ENCODE measurements at regions not wholly inside any gene's neighbourhood (a gene's known extent, or its start where the extent isn't known, plus 50 kb on each side); places are given as distances from the start of the nearest gene placed in this dataset.

GRCh38 chr1:72678683-72679082 is 396.3 kb upstream of the NEGR1 start:
- no peak for DNase-seq
- TF ChIP-seq, protein P1, sequence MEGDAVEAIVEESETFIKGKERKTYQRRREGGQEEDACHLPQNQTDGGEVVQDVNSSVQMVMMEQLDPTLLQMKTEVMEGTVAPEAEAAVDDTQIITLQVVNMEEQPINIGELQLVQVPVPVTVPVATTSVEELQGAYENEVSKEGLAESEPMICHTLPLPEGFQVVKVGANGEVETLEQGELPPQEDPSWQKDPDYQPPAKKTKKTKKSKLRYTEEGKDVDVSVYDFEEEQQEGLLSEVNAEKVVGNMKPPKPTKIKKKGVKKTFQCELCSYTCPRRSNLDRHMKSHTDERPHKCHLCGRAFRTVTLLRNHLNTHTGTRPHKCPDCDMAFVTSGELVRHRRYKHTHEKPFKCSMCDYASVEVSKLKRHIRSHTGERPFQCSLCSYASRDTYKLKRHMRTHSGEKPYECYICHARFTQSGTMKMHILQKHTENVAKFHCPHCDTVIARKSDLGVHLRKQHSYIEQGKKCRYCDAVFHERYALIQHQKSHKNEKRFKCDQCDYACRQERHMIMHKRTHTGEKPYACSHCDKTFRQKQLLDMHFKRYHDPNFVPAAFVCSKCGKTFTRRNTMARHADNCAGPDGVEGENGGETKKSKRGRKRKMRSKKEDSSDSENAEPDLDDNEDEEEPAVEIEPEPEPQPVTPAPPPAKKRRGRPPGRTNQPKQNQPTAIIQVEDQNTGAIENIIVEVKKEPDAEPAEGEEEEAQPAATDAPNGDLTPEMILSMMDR (IDR thresholded peaks at IDR 0.05), result no peak
- no peak for TF ChIP-seq POLR2AphosphoS5 (IDR thresholded peaks at IDR 0.05)
- TF ChIP-seq EP300 (IDR thresholded peaks at IDR 0.05), result no peak
- no peak for TF ChIP-seq POLR2A (IDR thresholded peaks at IDR 0.05)
- Histone ChIP-seq H3K4me3 (no peak overlapping the region), H3K4me1 (no peaks in the 10 kb centered on the region), H3K27me3 (no peaks in the 10 kb centered on the region), H3K9me3 (no peaks in the 10 kb centered on the region), H3K27ac (no peak overlapping the region), H3K36me3 (no peaks in the 10 kb centered on the region)
- 40 to 47% methylated on average over 4 of the region's 4 CpGs for WGBS, 2 donors
- intact Hi-C loops (cut with DNase I), result no loop called here

GRCh38 chr1:72670902-72671301 is 388.6 kb upstream of the NEGR1 start:
- no peak for DNase-seq
- H3K36me3 ChIP-seq, result no peaks in the 10 kb centered on the region
- H3K27me3 ChIP-seq, result no peaks in the 10 kb centered on the region
- TF ChIP-seq EP300 (IDR thresholded peaks at IDR 0.05), result no peak
- TF ChIP-seq, protein P1 (IDR thresholded peaks at IDR 0.05), result no peak
- TF ChIP-seq POLR2AphosphoS5 (IDR thresholded peaks at IDR 0.05), result no peak
- no peak for TF ChIP-seq POLR2A (IDR thresholded peaks at IDR 0.05)
- no peak overlapping the region for H3K4me3 ChIP-seq
- H3K27ac ChIP-seq, result no peak overlapping the region
- intact Hi-C loops (cut with DNase I), result no loop called here
- H3K9me3 ChIP-seq, result no peaks in the 10 kb centered on the region
- WGBS, 2 donors, result 57 to 76% methylated on average over 2 of the region's 2 CpGs
- H3K4me1 ChIP-seq, result no peaks in the 10 kb centered on the region

GRCh38 chr1:72662918-72663317 is 380.6 kb upstream of the NEGR1 start:
- Histone ChIP-seq H3K9me3 (no peaks in the 10 kb centered on the region), H3K36me3 (no peaks in the 10 kb centered on the region), H3K27me3 (no peaks in the 10 kb centered on the region), H3K4me3 (no peak overlapping the region), H3K4me1 (no peaks in the 10 kb centered on the region), H3K27ac (no peak overlapping the region)
- TF ChIP-seq EP300 (IDR thresholded peaks at IDR 0.05) (no peak), POLR2AphosphoS5 (IDR thresholded peaks at IDR 0.05) (no peak), POLR2A (IDR thresholded peaks at IDR 0.05) (no peak)
- TF ChIP-seq, protein P1 (IDR thresholded peaks at IDR 0.05), result no peak
- intact Hi-C loops (cut with DNase I), result no loop called here
- DNase-seq, result no peak

DNA sequence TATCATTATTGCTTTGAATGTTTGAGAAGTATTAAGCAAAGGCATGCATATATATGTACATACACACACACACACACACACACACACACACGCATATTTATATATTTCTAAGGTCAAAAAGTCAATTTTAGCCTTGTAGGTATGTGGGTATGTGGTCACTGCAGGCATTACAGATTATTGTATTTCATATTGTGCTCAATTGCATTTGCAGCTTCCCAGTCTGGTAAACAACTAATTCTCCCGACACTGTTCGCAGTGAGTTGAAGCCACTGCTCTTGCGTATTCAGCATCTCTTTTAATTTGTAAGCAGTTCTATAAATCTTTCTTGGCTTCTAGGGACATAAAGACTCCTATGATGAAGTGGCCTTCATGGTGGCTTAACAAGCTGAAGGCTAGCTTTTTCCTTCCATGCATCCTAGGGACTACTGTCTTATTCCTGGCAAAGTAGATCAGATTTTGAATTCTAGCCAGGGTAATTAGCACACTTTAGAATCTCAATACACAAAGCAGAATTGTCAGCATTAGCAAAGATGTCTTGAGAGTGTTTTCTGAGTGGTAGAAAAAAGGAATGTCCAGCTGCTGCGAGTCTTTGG is 368.6 kb upstream of the NEGR1 start:
- H3K4me1 ChIP-seq, result no peaks in the 10 kb centered on the region
- no peak for DNase-seq
- WGBS, 2 donors, result 72 to 73% methylated on average over 5 of the region's 5 CpGs
- no peaks in the 10 kb centered on the region for H3K9me3 ChIP-seq
- TF ChIP-seq POLR2A (IDR thresholded peaks at IDR 0.05) (no peak), EP300 (IDR thresholded peaks at IDR 0.05) (no peak), POLR2AphosphoS5 (IDR thresholded peaks at IDR 0.05) (no peak)
- TF ChIP-seq, protein P1 (IDR thresholded peaks at IDR 0.05), result no peak
- H3K4me3 ChIP-seq, result no peak overlapping the region
- intact Hi-C loops (cut with DNase I), result no loop called here
- no peaks in the 10 kb centered on the region for H3K36me3 ChIP-seq
- no peaks in the 10 kb centered on the region for H3K27me3 ChIP-seq
- no peak overlapping the region for H3K27ac ChIP-seq

GRCh38 chr1:72649991-72650390 is 367.7 kb upstream of the NEGR1 start:
- H3K27ac ChIP-seq, result no peak overlapping the region
- no peaks in the 10 kb centered on the region for H3K36me3 ChIP-seq
- WGBS, 2 donors, result 63 to 69% methylated on average over 3 of the region's 3 CpGs
- H3K9me3 ChIP-seq, result no peaks in the 10 kb centered on the region
- no peak for TF ChIP-seq POLR2A (IDR thresholded peaks at IDR 0.05)
- TF ChIP-seq EP300 (IDR thresholded peaks at IDR 0.05), result no peak
- TF ChIP-seq POLR2AphosphoS5 (IDR thresholded peaks at IDR 0.05), result no peak
- H3K27me3 ChIP-seq, result no peaks in the 10 kb centered on the region
- H3K4me1 ChIP-seq, result no peaks in the 10 kb centered on the region
- no peak overlapping the region for H3K4me3 ChIP-seq
- intact Hi-C loops (cut with DNase I), result no loop called here
- DNase-seq, result no peak

Data from sigmoid colon (tissue), 6 donors.